ENCODE measurements at regions not wholly inside any gene's neighbourhood (a gene's known extent, or its start where the extent isn't known, plus 50 kb on each side); places are given as distances from the start of the nearest gene placed in this dataset.

- TF ChIP-seq ZNF462 (CRISPR knock-in tag; IDR thresholded peaks at IDR 0.05) (no peak), CREB1 (CRISPR knock-in tag; IDR thresholded peaks at IDR 0.05; ENCODE audit: low read depth) (no peak)
These were observed 67.1 kb upstream of the DUSP5 start (continued) for GRCh38 chr10:110430340-110431273.

GRCh38 chr10:110431659-110432058 lies 66.0 kb upstream of the DUSP5 start:
- no peak overlapping the region for H2AFZ ChIP-seq
- no peaks in the 10 kb centered on the region for H3K79me2 ChIP-seq (replicated peaks; ENCODE audit: insufficient read depth)
- no peaks in the 10 kb centered on the region for H3F3A ChIP-seq (replicated peaks; ENCODE audit: low read depth)
- DNase-seq (ENCODE audit: low spot score), result no peak
- H3K27ac Mint-ChIP-seq, result peak overlapping the region; percentile 4; the same call in 1 of the 2 replicates
- H4K20me1 ChIP-seq (replicated peaks; ENCODE audit: insufficient read depth), result no peaks in the 10 kb centered on the region
- peaks cover 5% of the 10 kb centered on the region for H3K27me3 Mint-ChIP-seq (ENCODE audit: insufficient read depth, low read depth, poor library complexity)
- no peaks in the 10 kb centered on the region for H3K9me3 Mint-ChIP-seq
- no peaks in the 10 kb centered on the region for H3K27me3 ChIP-seq (ENCODE audit: insufficient read depth)
- no peaks in the 10 kb centered on the region for H3K36me3 ChIP-seq (ENCODE audit: insufficient read depth)
- ATAC-seq, result no peak
- no peaks in the 10 kb centered on the region for H3K36me3 Mint-ChIP-seq (ENCODE audit: low read depth)
- peaks cover 10% of the 10 kb centered on the region for H3K4me1 Mint-ChIP-seq
- no peak overlapping the region for H3K4me3 ChIP-seq
- H3K9me2 ChIP-seq (ENCODE audit: insufficient read depth), result no peaks in the 10 kb centered on the region
- no peak overlapping the region for H3K27ac ChIP-seq (ENCODE audit: low read depth)
- peaks cover 4% of the 10 kb centered on the region; the same call in 1 of the 2 replicates for H3K4me1 ChIP-seq (ENCODE audit: insufficient read depth)
- no peak overlapping the region for H3K4me3 Mint-ChIP-seq
- H3K4me2 ChIP-seq, result no peak overlapping the region
- no peak for TF ChIP-seq REST (IDR thresholded peaks at IDR 0.05; ENCODE audit: unreplicated experiment)
- no peak for TF ChIP-seq ZNF331 (CRISPR knock-in tag; IDR thresholded peaks at IDR 0.05; ENCODE audit: low read depth)
- TF ChIP-seq CTCF (conservative IDR thresholded peaks at IDR 0.05; ENCODE audit: low read depth in 2 of 2), result no peak
- no peak for TF ChIP-seq CREB1 (CRISPR knock-in tag; IDR thresholded peaks at IDR 0.05; ENCODE audit: low read depth)
- TF ChIP-seq POLR2AphosphoS5 (IDR thresholded peaks at IDR 0.05; ENCODE audit: low read depth), result no peak
- no peak for TF ChIP-seq JUNB (IDR thresholded peaks at IDR 0.05; ENCODE audit: unreplicated experiment)
- no peak for TF ChIP-seq STAT1 (IDR thresholded peaks at IDR 0.05; ENCODE audit: unreplicated experiment)
- TF ChIP-seq ETS1 (IDR thresholded peaks at IDR 0.05), result no peak

Measured in GM23338 (cell line).